OCI-LY1 (cell line): ENCODE measurements at regions not wholly inside any gene's neighbourhood (a gene's known extent, or its start where the extent isn't known, plus 50 kb on each side); places are given as distances from the start of the nearest gene placed in this dataset.

Source experiments
- CTCF ChIP-seq: fragments of 200-600 bp; sonication (generic), shearing (Covaris generic); IDR thresholded peaks from 2 replicates; pipeline ENCODE4 v1.5.1; 2017; ENCODE audit warnings: mild to moderate bottlenecking, antibody characterized with exemption, low read length, moderate library complexity, mixed read lengths
- EZH2 ChIP-seq: fragments of 200-600 bp; sonication (generic), shearing (Covaris generic); IDR thresholded peaks from 2 replicates; pipeline ENCODE4 v1.8.0; 2017; ENCODE audit warnings: borderline replicate concordance, mixed run types, mild to moderate bottlenecking, antibody characterized with exemption, low read length, moderate library complexity, mixed read lengths

- TF ChIP-seq CTCF, result no peak
- TF ChIP-seq EZH2, result no peak
Measured at GRCh38 chr21:25115021-25115420, 492.3 kb downstream of the MRPL39 start.
